GM23248 (cell line): ENCODE measurements at regions not wholly inside any gene's neighbourhood (a gene's known extent, or its start where the extent isn't known, plus 50 kb on each side); places are given as distances from the start of the nearest gene placed in this dataset.
"Not testable (repeated sequence)": the region's sequence is repeated elsewhere in the genome, so short reads cannot be mapped to it uniquely, and the experiment has no call there.

Source experiments
- DNase-seq: peaks from one replicate; pipeline ENCODE4 v3.0.0-alpha.2; 2015
- H2AFZ ChIP-seq: fragments of 200-600 bp; sonication (generic); 2 replicates; pipeline ENCODE4 v1.6.1; 2016; ENCODE audit warnings: antibody characterized with exemption
- H3F3A ChIP-seq: fragments of 200-600 bp; sonication (generic); 2 replicates; pipeline ENCODE4 v1.6.1; 2016; ENCODE audit warnings: mild to moderate bottlenecking, antibody characterized with exemption, mixed run types; ENCODE audit not compliant: insufficient read depth
- H3K27ac ChIP-seq: fragments of 200-600 bp; sonication (generic); 2 replicates; pipeline ENCODE4 v1.5.1; 2016; ENCODE audit warnings: mild to moderate bottlenecking
- H3K27me3 ChIP-seq: fragments of 200-600 bp; sonication (generic); replicated peaks from 2 replicates; pipeline ENCODE4 v1.6.1; 2016; ENCODE audit warnings: mild to moderate bottlenecking; ENCODE audit not compliant: insufficient read depth
- H3K36me3 ChIP-seq: fragments of 200-600 bp; sonication (generic); 2 replicates; pipeline ENCODE4 v1.6.1; 2016; ENCODE audit warnings: low read depth, mild to moderate bottlenecking
- H3K4me1 ChIP-seq: fragments of 200-600 bp; sonication (generic); 2 replicates; pipeline ENCODE4 v1.6.1; 2016; ENCODE audit warnings: mild to moderate bottlenecking; ENCODE audit not compliant: insufficient read depth
- H3K4me2 ChIP-seq: fragments of 200-600 bp; sonication (generic); one replicate; pipeline ENCODE4 v1.6.1; 2016; ENCODE audit warnings: mild to moderate bottlenecking; ENCODE audit not compliant: unreplicated experiment
- H3K4me3 ChIP-seq: fragments of 200-600 bp; sonication (generic); 2 replicates; pipeline ENCODE4 v1.5.1; 2016; ENCODE audit warnings: mild to moderate bottlenecking
- H3K79me2 ChIP-seq: fragments of 200-600 bp; sonication (generic); 2 replicates; pipeline ENCODE4 v1.6.1; 2016; ENCODE audit warnings: mild to moderate bottlenecking; ENCODE audit not compliant: insufficient read depth
- H3K9ac ChIP-seq: fragments of 200-600 bp; sonication (generic); 2 replicates; pipeline ENCODE4 v1.6.1; 2016; ENCODE audit warnings: mild to moderate bottlenecking
- H3K9me2 ChIP-seq: fragments of 200-600 bp; sonication (generic); 2 replicates; pipeline ENCODE4 v1.6.1; 2016; ENCODE audit warnings: mixed run types, mild to moderate bottlenecking, moderate library complexity; ENCODE audit not compliant: insufficient read depth
- H3K9me3 ChIP-seq: fragments of 200-600 bp; sonication (generic); one replicate; pipeline ENCODE4 v1.6.1; 2017; ENCODE audit warnings: low read depth
- H4K20me1 ChIP-seq: fragments of 200-600 bp; sonication (generic); 2 replicates; pipeline ENCODE4 v1.6.0; 2016; ENCODE audit not compliant: insufficient read depth
- EZH2 ChIP-seq: fragments of 200-600 bp; sonication (generic); IDR thresholded peaks from 2 replicates; pipeline ENCODE4 v1.6.1; 2018; ENCODE audit warnings: antibody characterized with exemption, mild to moderate bottlenecking; ENCODE audit not compliant: insufficient read depth, poor library complexity, severe bottlenecking
- EZH2phosphoT487 ChIP-seq: fragments of 200-600 bp; sonication (generic); IDR thresholded peaks from 2 replicates; pipeline ENCODE4 v1.6.1; 2018; ENCODE audit warnings: antibody characterized with exemption, moderate library complexity, mild to moderate bottlenecking, low read depth; ENCODE audit not compliant: insufficient read depth
- WGBS, 2 experiments: methylation state at CpG; one replicate each; pipeline ENCODE4 v1.1.6; 2015 to 2017; ENCODE audit warnings: low lambda C conversion rate in 2 of 2, low coverage in 1 of 2; ENCODE audit errors: missing lambda C conversion rate in 2 of 2; 5-methylcytosine and 5-hydroxymethylcytosine counted together
- in situ Hi-C: fragments of 300-500 bp; cut with MboI; formaldehyde crosslinking; loops from 2 replicates; pipeline ENCODE4 v1.15.0; 2020

GRCh38 chr2:195572895-195573683, 83.9 kb upstream of the SLC39A10 start:
- H3K9me3 ChIP-seq, result no peaks in the 10 kb centered on the region
- peaks cover 31% of the 10 kb centered on the region for H3K4me1 ChIP-seq
- in situ Hi-C loops, result no loop called here
- 84 to 88% methylated on average over 6 of the region's 6 CpGs for WGBS, 2 experiments
- H3F3A ChIP-seq, result peaks cover 8% of the 10 kb centered on the region; the same call in 1 of the 2 replicates
- H4K20me1 ChIP-seq, result no peaks in the 10 kb centered on the region
- no peak overlapping the region for H3K9ac ChIP-seq
- TF ChIP-seq EZH2phosphoT487, result no peak
- TF ChIP-seq EZH2, result no peak
- H3K36me3 ChIP-seq, result no peaks in the 10 kb centered on the region
- H2AFZ ChIP-seq, result peak overlapping the region; percentile 32
- no peak for DNase-seq
- no peak overlapping the region for H3K4me2 ChIP-seq
- no peaks in the 10 kb centered on the region for H3K9me2 ChIP-seq
- H3K4me3 ChIP-seq, result no peak overlapping the region
- no peaks in the 10 kb centered on the region for H3K79me2 ChIP-seq
- no peaks in the 10 kb centered on the region for H3K27me3 ChIP-seq
- H3K27ac ChIP-seq, result 0 out of 2 replicates have a peak overlapping the region, but pooled peaks have one; percentile 0

- TF ChIP-seq EZH2phosphoT487 (no peak), EZH2 (no peak)
- no peaks in the 10 kb centered on the region for H3K9me3 ChIP-seq
- no peaks in the 10 kb centered on the region for H3K79me2 ChIP-seq
These were observed 86.7 kb upstream of the SLC39A10 start for GRCh38 chr2:195570329-195570728.

GRCh38 chr2:195569255-195569654, 87.8 kb upstream of the SLC39A10 start:
- in situ Hi-C loops, result no loop called here
- H2AFZ ChIP-seq, result peak overlapping the region; percentile 62; the same call in 1 of the 2 replicates
- no peaks in the 10 kb centered on the region for H3K27me3 ChIP-seq
- H3K79me2 ChIP-seq, result no peaks in the 10 kb centered on the region
- H4K20me1 ChIP-seq, result no peaks in the 10 kb centered on the region
- 96 to 97% methylated on average over 3 of the region's 3 CpGs for WGBS, 2 experiments
- H3F3A ChIP-seq, result peaks cover 15% of the 10 kb centered on the region
- no peak overlapping the region for H3K4me3 ChIP-seq
- H3K9me2 ChIP-seq, result no peaks in the 10 kb centered on the region
- peaks cover 28% of the 10 kb centered on the region for H3K4me1 ChIP-seq
- H3K36me3 ChIP-seq, result no peaks in the 10 kb centered on the region
- no peak overlapping the region for H3K27ac ChIP-seq
- H3K9me3 ChIP-seq, result no peaks in the 10 kb centered on the region
- no peak for DNase-seq
- TF ChIP-seq EZH2phosphoT487 (no peak), EZH2 (no peak)
- H3K9ac ChIP-seq, result no peak overlapping the region
- H3K4me2 ChIP-seq, result no peak overlapping the region

More at GRCh38 chr2:195570329-195570728, 86.7 kb upstream of the SLC39A10 start:
- Histone ChIP-seq H3K4me3 (no peak overlapping the region), H3K4me2 (no peak overlapping the region), H3K36me3 (no peaks in the 10 kb centered on the region), H3K9me2 (no peaks in the 10 kb centered on the region), H3K27me3 (no peaks in the 10 kb centered on the region), H2AFZ (peak overlapping the region; percentile 62), H3F3A (peaks cover 6% of the 10 kb centered on the region; the same call in 1 of the 2 replicates), H3K4me1 (peaks cover 27% of the 10 kb centered on the region), H4K20me1 (no peaks in the 10 kb centered on the region), H3K27ac (no peak overlapping the region), H3K9ac (no peak overlapping the region)
- WGBS, 2 experiments, result 95 to 96% methylated on average over 2 of the region's 2 CpGs
- DNase-seq, result no peak
- in situ Hi-C loops, result no loop called here

GRCh38 chr2:195564625-195565135, 92.3 kb upstream of the SLC39A10 start:
- H3K4me3 ChIP-seq, DNase-seq, in situ Hi-C loops, H3K27me3 ChIP-seq, H3K9me3 ChIP-seq, H4K20me1 ChIP-seq, H3K9me2 ChIP-seq, H3K79me2 ChIP-seq, H2AFZ ChIP-seq, H3K36me3 ChIP-seq: not testable (repeated sequence)
- Histone ChIP-seq H3K9ac (peak overlapping the region; percentile 43), H3K27ac (peak overlapping the region; percentile 93), H3K4me1 (peaks cover 58% of the 10 kb centered on the region), H3K4me2 (peak overlapping the region; percentile 29), H3F3A (peaks cover 48% of the 10 kb centered on the region)
- WGBS, 2 experiments, result 88 to 89% methylated on average over 8 of the region's 8 CpGs
